ENCODE measurements at regions not wholly inside any gene's neighbourhood (a gene's known extent, or its start where the extent isn't known, plus 50 kb on each side); places are given as distances from the start of the nearest gene placed in this dataset.
"Not testable (repeated sequence)": the region's sequence is repeated elsewhere in the genome, so short reads cannot be mapped to it uniquely, and the experiment has no call there.

DNA sequence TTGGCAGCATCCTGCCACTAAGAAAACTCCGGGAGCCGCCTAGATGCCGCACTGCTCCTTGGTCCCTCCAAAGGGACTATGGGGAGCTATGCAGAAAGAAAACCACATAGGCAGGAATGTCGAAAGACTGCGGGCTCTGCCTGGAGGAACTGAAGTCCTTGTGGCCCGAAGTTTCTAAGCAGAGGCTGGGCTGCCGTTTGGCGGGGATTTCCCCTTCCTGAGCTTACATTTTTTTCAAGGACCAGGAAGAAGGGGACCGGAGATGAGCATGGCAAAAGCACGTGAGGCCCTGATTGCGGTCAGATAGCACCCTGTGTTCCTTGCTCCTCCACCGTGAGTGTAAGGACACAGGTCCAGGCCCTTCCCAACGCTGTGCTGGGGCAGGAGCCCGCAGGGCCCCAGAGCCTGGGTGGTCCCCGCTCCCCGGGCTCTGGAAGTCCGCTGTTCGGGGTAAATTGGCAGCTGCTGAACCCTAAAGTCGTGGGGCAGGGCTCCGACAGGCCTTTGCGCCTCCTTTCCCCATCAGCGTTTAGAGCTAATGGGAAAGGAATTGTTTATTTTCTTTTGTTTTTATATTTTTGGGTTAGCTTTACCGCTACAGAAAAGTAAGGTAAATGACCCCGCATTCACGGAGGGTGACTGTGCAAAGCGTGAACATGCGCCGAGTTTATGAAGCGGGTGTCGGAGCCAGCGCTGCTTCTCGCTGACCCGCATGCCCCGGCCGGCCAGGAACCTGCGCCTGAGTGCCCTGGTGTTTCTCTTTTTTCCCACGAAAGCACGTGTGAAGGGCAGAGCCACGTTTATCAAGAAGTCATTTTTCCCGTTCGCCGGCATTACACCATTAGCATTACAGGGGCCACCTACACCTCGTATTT lies 356.5 kb upstream of the ZNF32 start:
- no peak for DNase-seq (ENCODE audit: low read depth)

DNA sequence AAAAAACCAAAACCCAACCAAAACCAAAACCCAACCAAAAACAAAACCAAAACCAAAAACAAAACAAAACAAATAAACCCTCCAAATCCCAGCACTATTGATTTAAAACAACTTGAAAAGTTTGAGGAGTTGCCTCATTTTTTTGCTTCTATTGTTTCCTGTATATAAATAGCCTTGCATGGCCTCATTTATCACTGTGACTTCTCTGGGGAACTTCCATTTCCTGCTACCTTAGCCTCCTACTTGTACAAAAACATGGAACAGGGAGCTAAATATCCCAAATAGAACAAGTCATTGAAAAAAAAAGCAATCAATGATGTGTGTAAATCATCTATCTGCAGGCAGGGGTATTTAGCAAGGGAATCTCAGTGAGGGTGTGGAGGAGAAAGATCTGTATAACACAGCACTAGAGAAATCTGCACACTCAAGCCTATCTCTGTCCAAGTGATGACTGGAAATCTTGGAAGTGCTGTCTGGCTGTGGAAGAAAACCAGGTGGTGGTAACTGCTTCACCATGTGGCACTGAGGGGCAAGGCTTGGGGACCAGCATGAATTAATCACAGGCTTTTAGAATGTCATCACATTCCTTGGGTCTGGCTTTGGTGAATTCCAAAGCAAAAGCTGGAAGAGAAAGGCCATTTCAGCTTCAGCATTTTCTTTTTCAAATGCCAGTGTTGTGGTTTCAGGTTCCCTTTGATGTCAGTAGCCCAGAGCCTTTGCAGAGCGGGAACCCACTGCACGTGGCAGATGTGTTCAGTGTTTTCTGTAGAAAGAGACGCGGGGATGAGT lies 349.5 kb upstream of the ZNF32 start:
- peak; percentile 50 for DNase-seq (ENCODE audit: low read depth)

DNA sequence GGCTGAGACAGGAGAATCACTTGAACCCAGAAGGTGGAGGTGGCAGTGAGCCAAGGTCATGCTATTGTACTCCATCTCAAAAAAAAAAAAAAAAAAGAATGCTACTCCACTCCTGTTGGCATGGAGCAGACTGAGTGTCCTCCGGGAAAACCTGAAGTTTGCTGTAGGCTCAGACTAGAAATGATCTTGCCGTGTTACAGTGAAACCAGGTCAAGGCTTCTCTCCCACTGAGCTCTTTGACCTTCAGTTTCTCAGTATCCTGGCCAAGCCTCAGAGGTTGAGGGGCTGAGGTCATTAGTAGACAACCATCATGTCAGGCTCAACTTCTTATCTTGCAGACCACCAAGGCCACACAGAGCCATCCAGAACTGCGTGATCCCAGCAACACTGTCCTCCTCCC lies 348.6 kb upstream of the ZNF32 start:
- DNase-seq (ENCODE audit: low read depth): no peak

DNA sequence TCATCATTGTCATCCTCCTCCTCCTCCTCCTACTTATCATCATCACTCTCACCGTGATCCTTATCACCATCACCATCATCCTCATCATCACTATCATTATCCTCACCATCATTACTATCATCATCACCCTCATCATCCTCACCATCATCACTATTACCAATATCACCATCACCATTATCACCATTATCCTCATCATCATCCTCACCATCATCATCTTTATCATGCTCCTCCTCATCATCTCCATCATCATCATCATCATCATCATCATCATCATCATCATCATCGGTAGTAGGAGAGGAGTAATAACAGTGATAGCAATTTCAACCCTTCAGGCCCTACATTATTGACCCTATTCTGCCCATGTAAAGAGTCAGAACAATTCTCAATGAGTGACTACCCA lies 345.9 kb upstream of the ZNF32 start:
- no peak for DNase-seq (ENCODE audit: low read depth)

DNA sequence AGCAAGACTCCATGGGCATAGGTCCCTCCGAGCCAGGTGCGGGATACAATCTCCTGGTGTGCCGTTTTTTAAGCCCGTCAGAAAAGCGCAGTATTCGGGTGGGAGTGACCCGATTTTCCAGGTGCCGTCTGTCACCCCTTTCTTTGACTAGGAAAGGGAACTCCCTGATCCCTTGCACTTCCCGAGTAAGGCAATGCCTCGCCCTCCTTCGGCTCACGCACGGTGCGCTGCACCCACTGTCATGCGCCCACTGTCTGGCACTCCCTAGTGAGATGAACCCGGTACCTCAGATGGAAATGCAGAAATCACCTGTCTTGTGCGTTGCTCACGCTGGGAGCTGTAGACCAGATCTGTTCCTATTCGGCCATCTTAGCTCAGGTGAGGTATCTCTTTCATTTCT lies 344.1 kb upstream of the ZNF32 start:
- not testable (repeated sequence) for DNase-seq (ENCODE audit: low read depth)

DNA sequence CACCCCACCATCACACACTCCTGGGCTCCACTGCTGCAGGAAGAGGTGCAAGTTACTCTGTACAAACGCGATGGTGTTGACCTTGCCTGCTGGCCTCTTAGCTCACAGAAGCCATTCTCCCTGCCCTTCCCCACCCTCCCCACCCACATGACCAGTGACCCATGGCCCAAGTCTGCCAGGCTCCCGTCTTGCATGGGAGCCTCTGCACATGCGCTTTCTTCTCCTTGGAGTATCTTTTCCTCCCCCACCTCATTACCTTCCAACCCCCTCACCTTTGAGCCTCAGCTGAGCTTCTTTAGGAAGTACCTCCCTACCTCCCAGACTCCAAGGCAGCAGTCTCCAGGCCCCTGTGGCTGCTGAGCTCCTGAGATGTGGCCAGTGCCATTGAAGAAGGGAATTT lies 337.7 kb upstream of the ZNF32 start:
- DNase-seq (ENCODE audit: low read depth): no peak

DNA sequence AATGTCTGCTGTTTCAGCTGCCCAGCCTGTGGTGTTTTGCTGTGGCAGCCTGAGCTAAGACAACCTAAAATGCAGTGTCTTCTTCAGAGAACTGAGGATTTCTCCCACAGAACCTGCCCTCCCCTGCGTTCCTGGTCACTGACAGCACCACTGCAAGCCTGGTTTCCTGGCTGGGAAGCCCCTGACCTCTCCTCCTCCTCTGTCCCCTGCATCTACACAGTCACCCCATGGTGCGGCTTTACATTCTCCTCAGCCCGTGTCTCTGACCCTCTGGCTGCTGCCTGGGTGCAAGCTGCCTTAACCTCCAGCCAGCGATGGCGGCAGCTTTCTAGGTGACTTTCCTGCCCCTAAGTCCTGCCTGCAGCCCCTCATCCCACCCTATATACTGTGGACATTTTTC lies 337.3 kb upstream of the ZNF32 start:
- DNase-seq (ENCODE audit: low read depth): no peak

DNA sequence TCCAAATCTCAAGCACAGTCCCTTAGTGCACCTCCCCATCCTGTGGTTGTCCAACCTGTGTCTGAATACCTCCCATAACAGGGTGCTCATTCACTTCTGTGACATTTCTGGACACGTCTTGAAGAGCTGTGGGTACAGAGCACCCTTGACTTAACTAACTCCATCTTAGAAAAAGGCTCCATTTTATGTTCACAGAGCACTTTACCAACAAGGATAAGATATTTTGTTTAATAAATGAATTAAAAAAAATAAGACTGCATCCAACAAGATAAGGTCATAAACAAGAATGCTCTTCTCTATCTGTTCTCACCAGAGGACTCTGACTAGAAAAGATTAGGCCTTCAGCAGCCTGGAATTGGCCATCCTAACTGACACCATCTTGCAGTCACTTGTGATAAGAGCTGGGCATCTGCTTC lies 335.2 kb upstream of the ZNF32 start:
- DNase-seq (ENCODE audit: low read depth): no peak

DNA sequence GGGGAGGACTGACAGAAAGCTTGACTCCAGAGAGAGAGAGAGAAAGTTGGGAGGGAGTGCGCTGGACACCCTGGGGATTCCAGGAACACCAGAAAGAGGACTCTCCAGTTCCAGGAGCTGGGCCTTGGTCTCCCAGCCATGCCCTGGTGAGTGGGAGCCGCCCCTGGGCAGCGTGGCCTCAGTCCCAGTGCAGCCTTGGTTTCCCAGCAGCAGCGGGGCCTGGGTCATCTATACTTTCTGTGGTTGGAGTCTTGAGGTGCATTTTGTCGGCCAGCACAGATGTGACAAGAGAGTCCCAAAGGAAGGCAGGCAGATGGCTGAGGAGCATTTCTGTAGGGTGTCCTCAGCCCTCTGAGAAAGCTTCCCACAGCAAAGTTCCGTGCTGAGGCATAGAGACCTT lies 334.7 kb upstream of the ZNF32 start:
- no peak for DNase-seq (ENCODE audit: low read depth)

DNA sequence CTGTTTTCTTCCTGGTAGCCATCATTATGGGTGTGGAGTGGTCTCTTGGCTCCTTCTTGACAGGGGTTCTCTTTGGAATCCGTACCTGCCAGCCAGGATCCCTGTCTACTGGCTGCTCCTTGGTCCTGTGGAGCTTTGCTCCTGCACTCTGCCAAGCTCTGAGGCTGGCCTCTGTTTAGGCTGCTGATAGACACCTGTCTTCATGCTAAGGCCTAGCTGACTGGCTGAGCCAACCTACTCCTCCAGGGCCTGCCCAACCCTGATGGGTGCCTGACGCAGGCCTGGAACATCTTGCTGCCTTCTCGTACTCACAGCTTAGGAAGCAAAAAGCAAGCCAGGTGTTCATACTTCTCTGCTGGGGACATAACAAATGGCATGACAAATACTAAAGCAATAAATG lies 333.6 kb upstream of the ZNF32 start:
- DNase-seq (ENCODE audit: low read depth): no peak

DNA sequence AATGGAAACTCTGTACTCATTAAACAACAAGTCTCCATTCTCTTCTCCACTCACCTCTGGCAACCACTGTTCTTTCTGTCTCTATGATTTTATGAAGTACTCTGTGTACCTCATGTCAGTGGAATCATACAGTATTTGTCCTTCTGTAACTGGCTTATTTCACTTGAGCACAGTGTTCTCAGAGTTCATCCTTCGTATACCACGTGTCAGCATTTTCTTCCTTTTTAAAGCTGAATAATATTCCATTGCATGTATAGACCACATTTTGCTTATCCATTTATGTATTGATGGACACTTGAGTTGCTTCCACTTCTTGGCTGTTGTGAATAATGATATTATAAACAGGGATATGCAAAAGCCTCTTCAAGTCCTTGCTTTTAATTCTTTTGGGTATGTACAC lies 333.0 kb upstream of the ZNF32 start:
- DNase-seq (ENCODE audit: low read depth): no peak

DNA sequence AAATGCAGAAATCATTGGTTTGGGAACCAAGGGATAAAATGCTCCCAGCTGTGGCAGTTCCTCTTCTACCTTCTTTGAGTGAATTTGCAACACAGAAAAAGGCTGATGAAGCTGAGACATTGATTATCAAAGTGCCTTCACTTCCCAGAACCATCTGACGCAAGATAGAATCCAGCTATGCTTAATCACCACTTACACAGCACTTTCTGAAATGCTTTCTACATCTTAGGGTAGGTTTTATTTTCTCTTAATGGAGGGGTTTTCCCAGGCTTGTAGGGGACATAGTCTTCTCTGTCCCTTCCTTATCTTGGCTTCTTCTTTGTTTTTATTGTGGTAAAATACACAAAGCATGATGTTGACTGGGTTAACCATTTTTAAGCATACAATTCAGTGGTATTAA lies 332.6 kb upstream of the ZNF32 start:
- peak; percentile 60 for DNase-seq (ENCODE audit: low read depth)

DNA sequence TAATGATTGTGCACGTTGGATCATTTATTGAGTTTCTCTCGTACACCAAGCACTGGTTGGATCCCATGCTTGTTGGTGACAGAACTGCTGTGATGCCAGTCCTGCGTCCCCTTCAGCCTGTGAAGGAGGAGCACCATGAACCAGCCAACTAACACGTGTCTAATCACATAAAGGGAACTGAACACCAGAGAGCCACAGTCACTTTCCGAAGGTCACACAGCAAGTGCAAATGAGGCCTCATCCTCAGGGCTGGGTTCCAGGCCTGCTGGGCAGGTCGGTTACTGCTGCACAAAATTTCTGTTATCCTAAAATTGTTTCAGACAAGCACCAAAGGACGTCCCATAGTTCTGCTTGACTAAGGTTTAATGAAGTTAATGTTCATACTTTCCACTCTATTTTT lies 332.0 kb upstream of the ZNF32 start:
- DNase-seq (ENCODE audit: low read depth): no peak

DNA sequence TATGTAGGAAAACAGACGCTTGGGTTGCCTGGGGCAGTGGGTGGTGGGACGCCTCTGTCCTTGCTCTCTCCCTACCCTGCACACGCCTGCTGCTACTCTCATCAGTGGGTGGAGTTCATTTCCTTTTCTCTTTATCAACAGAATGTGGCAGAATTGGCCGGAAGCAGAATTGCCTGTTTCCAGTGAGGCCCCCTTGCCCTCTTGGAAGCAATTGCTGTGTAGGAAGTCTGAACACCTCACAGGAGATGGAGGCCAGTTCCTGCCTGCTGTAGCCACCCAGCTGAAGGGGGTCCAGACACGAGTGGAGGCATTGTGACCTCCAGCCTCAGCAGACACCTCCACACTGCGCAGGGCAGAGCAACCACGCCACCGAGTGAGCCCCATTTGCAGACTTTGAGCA lies 331.6 kb upstream of the ZNF32 start:
- DNase-seq (ENCODE audit: low read depth): no peak

DNA sequence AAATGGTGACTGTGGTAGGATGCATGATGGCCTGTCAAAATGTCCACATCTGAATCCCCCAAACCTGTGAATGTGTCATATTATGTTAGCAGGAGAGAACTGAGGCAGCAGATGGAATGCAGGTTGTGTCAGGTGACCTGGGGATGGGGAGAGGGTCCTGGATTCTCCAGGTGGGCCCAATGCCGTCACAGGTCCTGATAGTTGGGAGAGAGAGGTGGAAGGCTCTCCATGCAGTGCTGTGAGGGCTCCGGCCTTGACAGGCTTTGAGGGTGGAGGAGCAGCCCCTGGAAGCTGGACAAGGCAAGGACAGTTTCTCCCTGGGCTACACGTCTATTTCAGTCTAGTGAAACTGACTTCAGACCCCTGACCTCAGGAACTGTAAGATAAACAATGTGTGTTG lies 330.9 kb upstream of the ZNF32 start:
- DNase-seq (ENCODE audit: low read depth): no peak

DNA sequence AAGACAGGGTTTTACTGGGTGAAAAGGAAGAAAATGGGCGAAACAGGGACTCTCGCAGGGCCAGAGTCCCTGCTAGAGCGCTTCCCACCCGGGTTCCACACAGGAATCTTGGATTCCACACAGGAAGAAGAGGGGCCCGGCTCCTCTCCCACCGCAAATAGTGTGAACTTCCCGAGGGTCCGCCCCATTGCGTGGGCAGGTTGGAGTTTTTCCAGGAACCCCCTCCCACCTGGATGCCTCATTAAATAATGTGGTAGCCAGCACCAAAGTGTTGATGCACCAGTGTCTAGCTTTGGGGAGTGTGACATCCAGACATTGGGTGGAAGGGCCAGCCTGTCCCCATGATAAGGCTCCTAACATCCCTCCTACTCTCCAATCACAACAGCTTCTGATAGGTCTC lies 330.3 kb upstream of the ZNF32 start:
- no peak for DNase-seq (ENCODE audit: low read depth)

DNA sequence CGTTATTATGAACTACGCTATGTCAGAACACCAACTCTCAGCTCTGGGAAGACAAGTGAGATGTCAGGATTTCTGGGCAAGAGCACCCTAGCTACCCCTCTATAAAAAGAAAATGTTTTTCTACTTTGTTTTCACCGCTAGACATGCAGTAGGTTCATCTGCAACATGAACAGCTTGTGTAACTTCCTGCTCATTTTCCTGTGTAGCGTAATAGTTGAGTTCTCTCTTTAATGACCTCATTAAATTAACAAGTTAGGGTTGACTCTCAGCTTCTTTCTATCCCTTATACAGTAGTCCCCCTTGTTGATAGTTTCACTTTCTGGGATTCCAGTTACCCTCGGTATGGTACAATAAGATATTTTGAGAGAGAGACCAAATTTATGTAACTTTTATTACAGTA lies 329.4 kb upstream of the ZNF32 start:
- DNase-seq (ENCODE audit: low read depth): no peak

DNA sequence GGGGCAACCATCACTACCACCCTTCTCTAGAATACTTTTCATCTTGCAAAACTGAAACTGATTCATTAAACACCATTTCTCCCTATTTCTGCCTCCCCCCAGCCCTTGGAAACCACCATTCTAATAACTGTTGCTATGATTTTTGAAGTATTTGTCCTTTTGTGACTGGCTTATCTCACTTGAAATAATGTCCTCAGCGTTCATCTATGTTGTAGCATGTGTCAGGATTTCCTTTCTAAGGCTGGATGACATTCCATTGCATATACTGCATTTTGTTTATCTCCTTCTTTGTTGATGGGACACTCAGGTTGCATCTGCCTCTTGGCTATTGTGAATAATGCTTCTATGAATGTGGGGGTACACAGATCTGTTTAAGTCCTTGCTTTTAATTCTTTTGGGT lies 327.6 kb upstream of the ZNF32 start:
- DNase-seq (ENCODE audit: low read depth): no peak

DNA sequence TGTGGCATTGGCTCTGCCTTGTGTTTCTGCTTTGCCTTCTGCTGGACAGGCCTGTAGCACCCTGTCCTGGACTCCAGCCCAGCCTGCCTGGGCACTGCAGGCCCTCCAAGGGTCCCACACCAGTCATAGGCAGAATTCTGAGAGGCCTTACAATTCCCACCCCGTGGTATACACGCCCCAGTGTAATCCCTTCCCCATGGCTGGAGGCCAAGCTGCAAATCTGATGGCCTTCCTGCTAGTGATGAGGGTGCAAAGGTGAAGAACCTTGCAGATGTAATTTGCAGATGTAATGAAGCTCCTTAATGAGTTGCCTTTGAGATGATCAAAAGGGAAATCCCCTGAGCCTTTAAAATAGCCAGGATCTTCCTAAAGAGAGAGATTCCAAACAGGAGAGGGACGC lies 325.1 kb upstream of the ZNF32 start:
- no peak for DNase-seq (ENCODE audit: low read depth)

DNA sequence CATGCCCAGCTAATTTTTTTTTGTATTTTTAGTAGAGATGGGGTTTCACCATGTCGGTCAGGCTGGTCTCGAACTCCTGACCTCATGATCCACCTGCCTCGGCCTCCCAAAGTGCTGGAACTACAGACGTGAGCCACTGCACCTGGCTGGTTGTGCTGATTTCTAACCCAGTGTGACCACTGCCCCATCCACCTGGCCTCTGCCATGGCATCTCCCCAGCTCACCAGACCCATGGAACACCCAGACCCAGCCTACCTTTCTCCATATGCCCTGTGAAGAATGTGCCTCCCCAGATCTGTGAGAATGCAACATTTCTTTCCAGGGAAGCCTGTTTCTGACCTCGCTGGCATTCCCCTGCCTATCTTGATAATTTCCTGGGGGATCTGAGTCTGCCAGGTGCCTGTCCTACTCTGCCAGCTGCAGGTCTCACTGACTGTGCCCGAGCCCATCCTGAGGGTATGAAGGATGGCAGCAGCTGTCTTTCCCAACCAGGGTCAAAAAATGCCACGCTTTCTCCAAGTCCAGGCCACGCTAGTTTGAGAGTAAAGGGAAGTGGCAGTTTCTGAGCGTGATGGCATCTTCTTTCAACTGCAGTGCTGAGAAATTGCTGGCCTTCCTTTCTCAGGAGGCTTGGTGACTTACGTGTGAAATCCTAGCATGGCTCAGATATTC lies 324.4 kb upstream of the ZNF32 start:
- DNase-seq (ENCODE audit: low read depth): no peak

DNA sequence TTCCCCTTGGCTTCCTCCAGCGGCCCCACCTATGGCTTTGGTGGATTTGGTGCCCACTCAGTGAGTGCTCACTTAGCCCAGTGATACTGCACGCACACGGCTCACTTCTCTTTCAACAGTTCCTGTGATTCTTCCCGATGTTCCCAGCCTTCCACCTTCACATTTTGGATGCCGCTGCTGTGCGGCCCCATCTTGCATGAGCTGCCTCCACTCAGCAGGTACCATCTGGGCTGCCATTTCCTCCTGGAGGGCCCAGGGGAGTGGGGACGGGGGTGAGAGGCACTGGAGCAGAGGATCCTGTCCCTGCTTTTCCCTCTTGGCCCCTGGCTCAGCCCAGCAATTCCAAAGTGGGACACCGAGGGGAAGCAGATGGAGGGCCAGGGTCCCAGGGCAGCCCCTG lies 323.3 kb upstream of the ZNF32 start:
- DNase-seq (ENCODE audit: low read depth): no peak

DNA sequence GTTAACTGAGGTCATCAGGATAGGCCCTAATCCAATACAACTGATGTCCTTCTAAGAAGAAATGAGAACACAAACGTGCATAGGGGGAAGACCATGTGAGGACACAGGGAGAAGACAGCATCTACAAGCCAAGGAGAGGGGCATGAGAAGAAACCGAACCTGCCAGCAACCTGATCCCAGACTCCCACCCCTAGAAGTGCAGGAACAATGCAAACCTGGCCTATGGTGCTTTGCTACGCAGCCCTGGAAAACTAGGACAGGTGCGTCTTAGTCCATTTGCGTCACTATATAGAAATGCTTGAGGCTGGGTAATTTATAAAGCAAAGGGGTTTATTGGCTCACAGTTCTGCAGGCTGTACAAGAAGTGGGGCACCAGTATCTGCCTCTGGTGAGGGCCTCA lies 322.6 kb upstream of the ZNF32 start:
- no peak for DNase-seq (ENCODE audit: low read depth)

DNA sequence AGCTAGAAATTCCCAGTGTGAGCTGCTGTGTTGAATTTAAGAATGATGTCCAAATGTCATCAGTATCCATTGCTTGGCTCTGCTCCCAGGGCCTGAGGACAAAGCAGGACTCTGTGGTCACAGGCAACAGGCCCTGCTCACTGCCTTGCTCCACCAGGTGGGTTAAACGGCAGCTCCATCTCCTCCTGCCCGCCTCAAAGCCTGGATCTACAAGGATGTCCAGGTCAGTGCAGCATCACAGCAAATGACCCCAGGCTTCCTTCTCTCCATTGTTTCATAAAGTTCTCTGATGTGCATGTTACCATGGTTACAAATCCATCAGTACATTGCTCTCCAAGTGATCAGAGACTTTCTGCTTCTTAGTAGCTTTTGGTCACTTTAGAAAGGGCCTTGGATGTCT lies 322.0 kb upstream of the ZNF32 start:
- no peak for DNase-seq (ENCODE audit: low read depth)

All from fibroblast of gingiva (primary cell).